Uterus (tissue), 3 donors: ENCODE measurements at regions not wholly inside any gene's neighbourhood (a gene's known extent, or its start where the extent isn't known, plus 50 kb on each side); places are given as distances from the start of the nearest gene placed in this dataset.

ENCODE experiments used
- DNase-seq, 2 donors: peaks; one replicate each; pipeline ENCODE4 v3.0.0-alpha.2; 2019 to 2020
- H3K27ac ChIP-seq, 2 donors: fragments of 200-600 bp; sonication (generic); 1 replicate in 1 of 2; 2 replicates in 1 of 2; pipeline ENCODE4 v1.5.1; 2016 to 2018
- H3K27me3 ChIP-seq, 2 donors: fragments of 200-600 bp; sonication (generic); one replicate each; pipeline ENCODE4 v1.5.1; 2018 to 2019; ENCODE audit warnings: control low read depth in 1 of 2
- H3K36me3 ChIP-seq, 2 donors: fragments of 200-600 bp; sonication (generic); one replicate each; pipeline ENCODE4 v1.5.1; 2019; ENCODE audit warnings: control low read depth in 1 of 2
- H3K4me1 ChIP-seq, 2 donors: fragments of 200-600 bp; sonication (generic); one replicate each; pipeline ENCODE4 v1.5.1; 2018 to 2019; ENCODE audit warnings: control low read depth in 1 of 2
- H3K4me3 ChIP-seq, 2 donors: fragments of 200-600 bp; sonication (generic); 1 replicate in 1 of 2; 2 replicates in 1 of 2; pipeline ENCODE4 v1.5.1; 2018 to 2019; ENCODE audit warnings: mild to moderate bottlenecking in 1 of 2
- H3K9me3 ChIP-seq, 2 donors: fragments of 200-600 bp; sonication (generic); one replicate each; pipeline ENCODE4 v1.5.1; 2019; ENCODE audit warnings: control low read depth in 1 of 2
- POLR2A ChIP-seq, 2 donors: fragments of 450-650 bp; IDR thresholded peaks; one replicate each; pipeline ENCODE4 v1.6.1; 2016; ENCODE audit warnings: antibody characterized with exemption in 2 of 2, mild to moderate bottlenecking in 1 of 2, moderate library complexity in 1 of 2
- intact Hi-C: fragments of 100-400 bp; cut with DNase I; formaldehyde crosslinking; loops from one replicate; pipeline ENCODE4 v1.15.1; 2023; ENCODE audit warnings: low total_unique reads
- TF ChIP-seq, protein P1 (sequence below), 4 experiments: fragments of 200-600 bp in 2 of 4; fragments of 450-650 bp in 2 of 4; sonication (generic) in 2 of 4; IDR thresholded peaks; one replicate each; pipeline ENCODE4 v1.5.1; 2016 to 2019; ENCODE audit warnings: antibody characterized with exemption in 4 of 4, mild to moderate bottlenecking in 2 of 4, moderate library complexity in 1 of 4
- donor health status: DM: yes; HTN: yes; CAD: no.

DNA sequence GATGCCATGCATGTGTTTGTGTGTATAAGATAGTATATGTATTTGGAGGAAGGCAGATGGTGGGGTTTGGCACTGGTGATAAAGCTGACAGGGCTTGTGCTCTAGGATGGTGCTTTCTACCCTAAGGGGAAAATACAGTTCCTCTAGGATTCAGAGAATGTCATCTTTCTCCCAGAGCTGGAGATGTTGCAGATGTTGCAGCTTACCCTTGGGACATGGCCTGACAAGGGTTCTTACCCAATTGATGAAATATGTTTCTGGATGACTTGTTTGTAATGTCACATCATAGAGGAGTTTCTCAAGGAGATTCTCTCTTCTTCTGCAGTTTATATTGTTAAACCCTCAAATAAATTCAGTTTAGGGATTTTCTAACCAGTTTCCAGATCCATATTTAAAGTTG is 52.5 kb upstream of the PITX2 start:
- no peaks in the 10 kb centered on the region for H3K9me3 ChIP-seq
- H3K4me1 ChIP-seq: no peaks in the 10 kb centered on the region
- H3K27me3 ChIP-seq: no peaks in the 10 kb centered on the region
- intact Hi-C loops: no loop called here
- no peak overlapping the region for H3K4me3 ChIP-seq
- H3K36me3 ChIP-seq: no peaks in the 10 kb centered on the region
- TF ChIP-seq, protein P1, sequence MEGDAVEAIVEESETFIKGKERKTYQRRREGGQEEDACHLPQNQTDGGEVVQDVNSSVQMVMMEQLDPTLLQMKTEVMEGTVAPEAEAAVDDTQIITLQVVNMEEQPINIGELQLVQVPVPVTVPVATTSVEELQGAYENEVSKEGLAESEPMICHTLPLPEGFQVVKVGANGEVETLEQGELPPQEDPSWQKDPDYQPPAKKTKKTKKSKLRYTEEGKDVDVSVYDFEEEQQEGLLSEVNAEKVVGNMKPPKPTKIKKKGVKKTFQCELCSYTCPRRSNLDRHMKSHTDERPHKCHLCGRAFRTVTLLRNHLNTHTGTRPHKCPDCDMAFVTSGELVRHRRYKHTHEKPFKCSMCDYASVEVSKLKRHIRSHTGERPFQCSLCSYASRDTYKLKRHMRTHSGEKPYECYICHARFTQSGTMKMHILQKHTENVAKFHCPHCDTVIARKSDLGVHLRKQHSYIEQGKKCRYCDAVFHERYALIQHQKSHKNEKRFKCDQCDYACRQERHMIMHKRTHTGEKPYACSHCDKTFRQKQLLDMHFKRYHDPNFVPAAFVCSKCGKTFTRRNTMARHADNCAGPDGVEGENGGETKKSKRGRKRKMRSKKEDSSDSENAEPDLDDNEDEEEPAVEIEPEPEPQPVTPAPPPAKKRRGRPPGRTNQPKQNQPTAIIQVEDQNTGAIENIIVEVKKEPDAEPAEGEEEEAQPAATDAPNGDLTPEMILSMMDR (IDR thresholded peaks at IDR 0.05): no peak
- no peak for TF ChIP-seq POLR2A (IDR thresholded peaks at IDR 0.05)
- DNase-seq: no peak
- no peak overlapping the region for H3K27ac ChIP-seq

DNA sequence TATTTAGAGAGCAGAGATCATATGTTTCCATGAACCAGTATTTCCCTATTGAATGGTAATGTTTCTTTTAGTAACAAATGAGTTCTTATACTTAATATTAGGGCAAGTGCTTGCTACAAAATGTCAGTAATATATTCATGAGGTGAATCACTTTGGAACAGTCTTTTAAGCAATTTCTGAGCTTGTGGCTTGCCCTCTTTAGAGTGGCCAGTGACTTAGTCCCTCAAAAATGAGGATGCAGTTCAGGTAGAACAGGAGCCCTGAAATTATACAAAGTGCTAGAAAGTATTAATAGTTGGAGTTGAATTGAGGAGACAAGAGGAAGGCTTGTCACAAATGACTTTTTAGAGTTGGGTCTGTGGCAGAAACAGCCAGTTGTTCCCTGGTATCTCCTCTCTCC is 53.4 kb upstream of the PITX2 start:
- TF ChIP-seq, protein P1 (IDR thresholded peaks at IDR 0.05): no peak
- no peak for TF ChIP-seq POLR2A (IDR thresholded peaks at IDR 0.05)

DNA sequence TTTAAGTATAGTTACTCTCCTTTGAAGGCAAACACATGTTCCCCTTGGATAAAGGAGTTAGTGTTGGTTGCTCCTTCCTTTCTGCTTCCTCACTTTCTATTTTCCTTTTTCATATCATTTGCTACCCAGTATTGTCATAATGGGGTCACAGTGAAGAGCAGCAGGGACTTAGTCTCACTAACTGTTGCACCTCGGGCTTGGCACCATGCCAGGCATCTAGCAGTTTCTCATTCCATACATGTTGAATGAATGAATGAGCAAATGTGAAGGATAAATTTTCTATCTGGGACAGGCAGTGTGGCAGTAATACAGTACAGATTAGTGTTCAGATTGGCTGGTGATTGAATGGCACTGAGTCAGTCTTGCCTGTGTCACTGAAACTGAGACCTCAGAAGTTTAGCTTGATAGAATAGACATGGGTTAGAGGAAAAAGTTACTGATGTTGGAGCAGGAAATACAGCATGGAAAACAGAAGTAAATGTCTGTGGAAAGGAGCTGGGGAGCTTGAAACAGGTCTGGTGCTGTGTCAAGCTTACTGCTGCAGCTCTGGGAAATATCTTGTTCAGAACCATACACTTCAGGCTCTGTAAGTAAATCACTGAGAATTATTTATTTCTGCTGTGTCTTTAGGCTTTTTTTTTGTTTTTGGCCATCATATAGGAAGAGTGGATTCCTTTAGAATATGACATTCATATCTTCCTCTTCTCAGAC is 55.8 kb upstream of the PITX2 start:
- intact Hi-C loops: no loop called here
- H3K9me3 ChIP-seq: no peaks in the 10 kb centered on the region
- H3K27me3 ChIP-seq: no peaks in the 10 kb centered on the region
- H3K27ac ChIP-seq: no peak overlapping the region
- TF ChIP-seq, protein P1 (IDR thresholded peaks at IDR 0.05): no peak
- no peak for TF ChIP-seq POLR2A (IDR thresholded peaks at IDR 0.05)
- DNase-seq: no peak
- H3K4me3 ChIP-seq: no peak overlapping the region
- no peaks in the 10 kb centered on the region for H3K4me1 ChIP-seq
- H3K36me3 ChIP-seq: no peaks in the 10 kb centered on the region

More for the DNA sequence above, 53.4 kb upstream of the PITX2 start:
- Histone ChIP-seq H3K36me3 (no peaks in the 10 kb centered on the region), H3K4me1 (no peaks in the 10 kb centered on the region), H3K27ac (no peak overlapping the region), H3K9me3 (no peaks in the 10 kb centered on the region), H3K4me3 (no peak overlapping the region), H3K27me3 (no peaks in the 10 kb centered on the region)
- intact Hi-C loops: no loop called here
- no peak for DNase-seq

DNA sequence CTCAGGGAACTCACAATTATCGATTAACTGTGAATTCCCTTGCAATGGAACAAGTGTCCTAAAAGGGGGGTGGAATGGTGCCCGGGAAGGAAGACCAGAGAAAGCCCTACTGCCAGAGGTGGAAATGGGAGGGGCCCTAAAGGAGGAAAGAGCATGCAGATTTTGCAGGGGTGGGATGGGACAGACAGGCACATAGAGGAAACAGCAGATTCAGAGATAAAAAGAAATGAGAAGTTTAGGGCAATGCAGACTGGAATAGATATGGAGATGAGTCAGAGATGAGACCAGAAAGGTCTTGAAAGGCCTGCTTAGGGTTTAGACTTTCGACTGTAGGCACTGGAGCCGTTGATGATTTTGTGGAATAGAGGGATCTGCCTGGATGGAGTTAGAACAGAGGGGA is 57.4 kb upstream of the PITX2 start:
- Histone ChIP-seq H3K4me1 (no peaks in the 10 kb centered on the region), H3K36me3 (no peaks in the 10 kb centered on the region), H3K9me3 (no peaks in the 10 kb centered on the region), H3K27ac (no peak overlapping the region), H3K4me3 (no peak overlapping the region), H3K27me3 (no peaks in the 10 kb centered on the region)
- intact Hi-C loops: no loop called here
- TF ChIP-seq, protein P1 (IDR thresholded peaks at IDR 0.05): no peak
- TF ChIP-seq POLR2A (IDR thresholded peaks at IDR 0.05): no peak
- no peak for DNase-seq

DNA sequence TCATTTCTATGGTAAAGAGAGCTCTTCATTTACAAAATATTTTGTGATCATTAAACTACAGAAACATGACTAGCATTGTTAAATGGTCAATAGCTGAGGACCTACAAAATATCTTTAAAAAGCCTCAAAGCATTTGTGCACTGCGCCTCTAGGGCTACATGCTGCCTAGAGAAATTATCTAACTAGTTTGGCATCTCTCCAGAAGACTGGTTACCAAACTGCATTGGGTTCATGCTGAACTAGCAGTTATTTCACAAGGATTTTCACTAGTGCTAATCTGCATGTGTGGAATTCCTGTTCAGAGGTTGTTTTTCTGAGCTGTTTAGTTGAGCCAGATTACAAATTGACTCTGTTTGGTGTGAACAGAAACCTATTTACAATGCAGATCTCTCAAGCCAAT is 58.5 kb upstream of the PITX2 start:
- intact Hi-C loops: no loop called here
- DNase-seq: no peak
- Histone ChIP-seq H3K4me1 (no peaks in the 10 kb centered on the region), H3K36me3 (no peaks in the 10 kb centered on the region), H3K4me3 (no peak overlapping the region), H3K27ac (no peak overlapping the region), H3K27me3 (no peaks in the 10 kb centered on the region), H3K9me3 (no peaks in the 10 kb centered on the region)
- no peak for TF ChIP-seq POLR2A (IDR thresholded peaks at IDR 0.05)
- TF ChIP-seq, protein P1 (IDR thresholded peaks at IDR 0.05): no peak
